ENCODE measurements at regions not wholly inside any gene's neighbourhood (a gene's known extent, or its start where the extent isn't known, plus 50 kb on each side); places are given as distances from the start of the nearest gene placed in this dataset.

GRCh38 chr2:6410313-6410712, 455.4 kb downstream of the CMPK2 start:
- TF ChIP-seq CTCF (IDR thresholded peaks at IDR 0.05 in 4 of 5, conservative IDR thresholded peaks at IDR 0.05 in 1 of 5) (no peak), POLR2A (IDR thresholded peaks at IDR 0.05) (no peak)

All from gastrocnemius medialis (tissue), 4 donors.